ENCODE measurements at regions not wholly inside any gene's neighbourhood (a gene's known extent, or its start where the extent isn't known, plus 50 kb on each side); places are given as distances from the start of the nearest gene placed in this dataset.
"Not testable (repeated sequence)": the region's sequence is repeated elsewhere in the genome, so short reads cannot be mapped to it uniquely, and the experiment has no call there.

- TF ChIP-seq REST (IDR thresholded peaks at IDR 0.05; ENCODE audit: insufficient read depth in 1 of 2, low read depth in 2 of 2, low read length in 1 of 2); CTCF (IDR thresholded peaks at IDR 0.05): not testable (repeated sequence)
Measured at GRCh38 chr18:15003231-15003630, 255.3 kb downstream of the ANKRD30B start.

All from Panc1 (cell line).